ENCODE measurements at regions not wholly inside any gene's neighbourhood (a gene's known extent, or its start where the extent isn't known, plus 50 kb on each side); places are given as distances from the start of the nearest gene placed in this dataset.
"Not testable (repeated sequence)": the region's sequence is repeated elsewhere in the genome, so short reads cannot be mapped to it uniquely, and the experiment has no call there.

DNA sequence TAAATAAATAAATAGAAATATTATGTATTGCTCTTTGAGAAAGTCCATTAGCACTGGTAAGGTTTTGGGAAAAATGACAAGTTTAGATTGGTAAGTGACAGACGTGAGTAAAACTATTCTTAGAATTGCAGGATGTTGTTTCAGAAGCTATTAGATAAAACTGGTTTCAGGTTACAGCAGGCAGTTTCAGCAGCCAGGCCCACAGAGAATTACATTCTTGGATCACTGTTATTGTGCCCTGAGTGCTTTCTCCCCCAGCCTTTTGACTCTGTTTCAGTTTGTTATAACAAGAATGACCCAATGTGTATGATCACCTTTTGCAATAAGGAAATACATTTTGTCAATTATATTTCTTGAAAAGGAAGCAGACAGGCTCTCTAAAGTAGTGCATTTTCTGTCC lies 86.5 kb downstream of the DKK1 start:
- Histone ChIP-seq H3K27me3 (ENCODE audit: insufficient read depth, low read length) (no peaks in the 10 kb centered on the region), H3K36me3 (ENCODE audit: control insufficient read depth in 1 of 2, insufficient read depth in 2 of 2, low read length in 2 of 2) (0 out of 4 replicates have a peak, but pooled peaks cover 0 to 4% of the 10 kb centered on the region in 2 experiments), H3K27ac (ENCODE audit: low read depth, low read length) (no peak overlapping the region), H3K4me3 (replicated peaks in 1 of 2; ENCODE audit: low read depth in 1 of 2, low read length in 2 of 2) (no peak overlapping the region), H3K9ac (ENCODE audit: low read length) (no peak overlapping the region), H3K9me3 (ENCODE audit: control insufficient read depth in 1 of 2, insufficient read depth in 1 of 2, low read depth in 1 of 2, low read length in 2 of 2) (no peaks in the 10 kb centered on the region; a peak in 1 of 4 replicates), H3K4me1 (ENCODE audit: control insufficient read depth in 1 of 2, insufficient read depth in 2 of 2, low read length in 2 of 2) (peaks cover 0 to 5% of the 10 kb centered on the region in 2 experiments; a peak in 1 of 4 replicates), H2AFZ (ENCODE audit: low read depth, low read length, poor library complexity, severe bottlenecking) (peak overlapping the region; percentile 89), H3K79me2 (ENCODE audit: insufficient read depth, low read length) (no peaks in the 10 kb centered on the region), H3K4me2 (ENCODE audit: low read length) (no peak overlapping the region), H4K20me1 (ENCODE audit: insufficient read depth) (no peaks in the 10 kb centered on the region), H3K9me2 (ENCODE audit: insufficient read depth) (no peaks in the 10 kb centered on the region)
- intact Hi-C loops (cut with micrococcal nuclease), result no loop called here
- RAD21 ChIA-PET (ENCODE audit: low non-redundant PET in 1 of 2, low total read pairs in 2 of 2, uncharacterized antibody in 2 of 2, unreplicated experiment in 2 of 2), result no interaction called here
- no TSS peak for BruUV-seq (replicated peaks)
- no peak for TF ChIP-seq CBX3 (IDR thresholded peaks at IDR 0.05; ENCODE audit: low read depth)
- no peak for TF ChIP-seq FOSL1 (IDR thresholded peaks at IDR 0.05; ENCODE audit: low read depth)
- TF ChIP-seq SP1 (IDR thresholded peaks at IDR 0.05; ENCODE audit: low read depth), result no peak
- no peak for TF ChIP-seq ZNF274 (IDR thresholded peaks at IDR 0.05; ENCODE audit: low read depth, low read length)
- TF ChIP-seq POLR2A (IDR thresholded peaks at IDR 0.05; ENCODE audit: borderline replicate concordance, extremely low read depth, insufficient read depth, insufficient read length), result no peak
- TF ChIP-seq CEBPB (IDR thresholded peaks at IDR 0.05; ENCODE audit: low read depth), result no peak
- no peak for TF ChIP-seq REST (IDR thresholded peaks at IDR 0.05; ENCODE audit: low read depth)
- no peak for TF ChIP-seq SIN3A (IDR thresholded peaks at IDR 0.05; ENCODE audit: low read depth)
- no peak for TF ChIP-seq ZBTB33 (IDR thresholded peaks at IDR 0.05; ENCODE audit: extremely low read depth, insufficient replicate concordance, low read length)
- TF ChIP-seq MAX (IDR thresholded peaks at IDR 0.05), result no peak
- TF ChIP-seq JUND (IDR thresholded peaks at IDR 0.05), result no peak
- TF ChIP-seq EGR1 (IDR thresholded peaks at IDR 0.05; ENCODE audit: low read depth), result no peak
- no peak for TF ChIP-seq RAD21 (IDR thresholded peaks at IDR 0.05; ENCODE audit: low read depth)
- TF ChIP-seq POLR2AphosphoS5 (IDR thresholded peaks at IDR 0.05; ENCODE audit: low read depth, low read length), result no peak
- no peak for TF ChIP-seq ELF1 (IDR thresholded peaks at IDR 0.05; ENCODE audit: borderline replicate concordance, low read depth)
- CTCF ChIA-PET, result no interaction called here
- POLR2A ChIA-PET, result no interaction called here
- no peak for DNase-seq (ENCODE audit: low read depth, low spot score)
- no peak for ATAC-seq

DNA sequence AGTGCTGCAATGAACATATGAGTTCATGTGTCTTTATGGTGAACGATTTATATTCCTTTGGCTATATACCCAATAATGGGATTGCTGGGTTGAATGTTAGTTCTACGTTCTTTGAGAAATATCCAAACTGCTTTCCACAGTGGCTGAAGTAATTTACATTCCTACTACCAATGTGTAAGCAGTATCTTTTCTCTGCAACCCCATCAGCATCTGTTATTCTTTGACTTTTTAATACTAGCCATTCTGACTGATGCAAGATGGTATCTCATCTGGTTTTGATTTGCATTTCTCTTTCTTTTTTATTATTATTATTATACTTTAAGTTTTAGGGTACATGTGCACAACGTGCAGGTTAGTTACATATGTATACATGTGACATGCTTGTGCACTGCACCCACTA lies 89.7 kb downstream of the DKK1 start:
- H3K9ac ChIP-seq (ENCODE audit: low read length); H3K27ac ChIP-seq (ENCODE audit: low read depth, low read length); POLR2A ChIA-PET; H3K9me3 ChIP-seq (ENCODE audit: control insufficient read depth in 1 of 2, insufficient read depth in 1 of 2, low read depth in 1 of 2, low read length in 2 of 2); H3K36me3 ChIP-seq (ENCODE audit: control insufficient read depth in 1 of 2, insufficient read depth in 2 of 2, low read length in 2 of 2); H3K4me1 ChIP-seq (ENCODE audit: control insufficient read depth in 1 of 2, insufficient read depth in 2 of 2, low read length in 2 of 2); BruUV-seq (replicated peaks); intact Hi-C loops (cut with micrococcal nuclease); H3K79me2 ChIP-seq (ENCODE audit: insufficient read depth, low read length); DNase-seq (ENCODE audit: low read depth, low spot score); RAD21 ChIA-PET (ENCODE audit: low non-redundant PET in 1 of 2, low total read pairs in 2 of 2, uncharacterized antibody in 2 of 2, unreplicated experiment in 2 of 2); H3K9me2 ChIP-seq (ENCODE audit: insufficient read depth); H4K20me1 ChIP-seq (ENCODE audit: insufficient read depth); CTCF ChIA-PET; H3K27me3 ChIP-seq (ENCODE audit: insufficient read depth, low read length); H3K4me3 ChIP-seq (replicated peaks in 1 of 2; ENCODE audit: low read depth in 1 of 2, low read length in 2 of 2); ATAC-seq; H3K4me2 ChIP-seq (ENCODE audit: low read length); H2AFZ ChIP-seq (ENCODE audit: low read depth, low read length, poor library complexity, severe bottlenecking): not testable (repeated sequence)

Measured in HCT116 (cell line).